Activated B cell treated with CpG ODN at 0.5 μM for 24 hours (primary cell): ENCODE measurements at regions not wholly inside any gene's neighbourhood (a gene's known extent, or its start where the extent isn't known, plus 50 kb on each side); places are given as distances from the start of the nearest gene placed in this dataset.

ENCODE experiments used
- ATAC-seq: fragments of 200-7000 bp; cut with Tn5 transposase; one replicate; pipeline ENCODE4 v1.10.0; 2021; ENCODE audit warnings: low read depth, mild to moderate bottlenecking, moderate library complexity
- CTCF ChIA-PET: fragments of 350-600 bp; sonication (Branson Sonifier 250); formaldehyde crosslinking; loops from one replicate; lab custom pipeline; 2021; ENCODE audit warnings: antibody characterized with exemption; lab: Charles Lee
- POLR2A ChIA-PET: fragments of 350-600 bp; sonication (Branson Sonifier 250); formaldehyde crosslinking; loops from one replicate; lab custom pipeline; 2021; ENCODE audit warnings: antibody characterized with exemption; lab: Charles Lee
- DNase-seq: peaks from one replicate; pipeline ENCODE4 v3.0.0; 2022
- H3K27ac Mint-ChIP-seq: one replicate; pipeline ENCODE4 v1.8.0; 2020; ENCODE audit warnings: mixed read lengths
- H3K27me3 Mint-ChIP-seq: one replicate; pipeline ENCODE4 v1.8.0; 2021; ENCODE audit warnings: mixed read lengths
- H3K36me3 Mint-ChIP-seq: one replicate; pipeline ENCODE4 v1.8.0; 2021; ENCODE audit warnings: low read depth, mixed read lengths
- H3K4me1 Mint-ChIP-seq: one replicate; pipeline ENCODE4 v1.8.0; 2021; ENCODE audit warnings: mixed read lengths
- H3K4me3 Mint-ChIP-seq: one replicate; pipeline ENCODE4 v1.8.0; 2020; ENCODE audit warnings: mild to moderate bottlenecking, mixed read lengths
- H3K9me3 Mint-ChIP-seq: one replicate; pipeline ENCODE4 v1.8.0; 2020; ENCODE audit warnings: mixed read lengths
- CTCF ChIP-seq: fragments of 200-600 bp; IDR thresholded peaks from one replicate; pipeline ENCODE4 v1.8.0; 2022; ENCODE audit warnings: antibody characterized with exemption, mild to moderate bottlenecking
- intact Hi-C: fragments of 100-400 bp; cut with micrococcal nuclease; formaldehyde crosslinking; loops from one replicate; pipeline ENCODE4 v1.15.1; 2024

- ATAC-seq (no peak), DNase-seq (no peak)
- H3K4me1 Mint-ChIP-seq = no peaks in the 10 kb centered on the region
- H3K27ac Mint-ChIP-seq = no peak overlapping the region
- intact Hi-C loops = no loop called here
- no peak overlapping the region for H3K4me3 Mint-ChIP-seq
- ChIA-PET CTCF (no interaction called here), POLR2A (no interaction called here)
- no peaks in the 10 kb centered on the region for H3K27me3 Mint-ChIP-seq
- peaks cover 9% of the 10 kb centered on the region for H3K9me3 Mint-ChIP-seq
- H3K36me3 Mint-ChIP-seq = no peaks in the 10 kb centered on the region
- TF ChIP-seq CTCF = no peak
These were observed 1137.7 kb upstream of the CHAC2 start for GRCh38 chr2:52629944-52630343.

GRCh38 chr2:52629531-52629930 lies 1138.1 kb upstream of the CHAC2 start:
- POLR2A ChIA-PET = no interaction called here
- no peaks in the 10 kb centered on the region for H3K4me1 Mint-ChIP-seq
- no peak overlapping the region for H3K4me3 Mint-ChIP-seq
- H3K9me3 Mint-ChIP-seq = peaks cover 10% of the 10 kb centered on the region
- CTCF ChIA-PET = no interaction called here
- H3K27me3 Mint-ChIP-seq = no peaks in the 10 kb centered on the region
- ATAC-seq (no peak), DNase-seq (no peak)
- H3K36me3 Mint-ChIP-seq = no peaks in the 10 kb centered on the region
- no peak overlapping the region for H3K27ac Mint-ChIP-seq
- intact Hi-C loops = no loop called here
- no peak for TF ChIP-seq CTCF

GRCh38 chr2:52622266-52622665 lies 1145.3 kb upstream of the CHAC2 start:
- no peak for DNase-seq
- no peak for ATAC-seq
- no peaks in the 10 kb centered on the region for H3K4me1 Mint-ChIP-seq
- ChIA-PET CTCF (no interaction called here), POLR2A (no interaction called here)
- no peaks in the 10 kb centered on the region for H3K36me3 Mint-ChIP-seq
- H3K4me3 Mint-ChIP-seq = no peak overlapping the region
- no peak overlapping the region for H3K27ac Mint-ChIP-seq
- no peaks in the 10 kb centered on the region for H3K27me3 Mint-ChIP-seq
- no peak for TF ChIP-seq CTCF
- intact Hi-C loops = no loop called here
- peaks cover 7% of the 10 kb centered on the region for H3K9me3 Mint-ChIP-seq

GRCh38 chr2:52613064-52613463 lies 1154.5 kb upstream of the CHAC2 start:
- no peak for ATAC-seq
- intact Hi-C loops = no loop called here
- ChIA-PET CTCF (no interaction called here), POLR2A (no interaction called here)
- H3K9me3 Mint-ChIP-seq = no peaks in the 10 kb centered on the region
- no peaks in the 10 kb centered on the region for H3K27me3 Mint-ChIP-seq
- no peaks in the 10 kb centered on the region for H3K4me1 Mint-ChIP-seq
- TF ChIP-seq CTCF = no peak
- H3K4me3 Mint-ChIP-seq = no peak overlapping the region
- H3K36me3 Mint-ChIP-seq = no peaks in the 10 kb centered on the region
- no peak overlapping the region for H3K27ac Mint-ChIP-seq
- DNase-seq = no peak

- H3K27ac Mint-ChIP-seq = no peak overlapping the region
- no peak for TF ChIP-seq CTCF
- intact Hi-C loops = no loop called here
- no peaks in the 10 kb centered on the region for H3K27me3 Mint-ChIP-seq
- H3K4me3 Mint-ChIP-seq = no peak overlapping the region
- no peaks in the 10 kb centered on the region for H3K4me1 Mint-ChIP-seq
- ATAC-seq = no peak
- ChIA-PET CTCF (no interaction called here), POLR2A (no interaction called here)
- H3K9me3 Mint-ChIP-seq = no peaks in the 10 kb centered on the region
- no peak for DNase-seq
- no peaks in the 10 kb centered on the region for H3K36me3 Mint-ChIP-seq
These were observed 1155.8 kb upstream of the CHAC2 start for GRCh38 chr2:52611759-52612158.
